ENCODE measurements at regions not wholly inside any gene's neighbourhood (a gene's known extent, or its start where the extent isn't known, plus 50 kb on each side); places are given as distances from the start of the nearest gene placed in this dataset.

GRCh38 chr5:4773827-4774317, 366.3 kb upstream of the ADAMTS16 start:
- Histone ChIP-seq H3K9me3 (no peaks in the 10 kb centered on the region), H3K27ac (no peak overlapping the region), H3K4me3 (no peak overlapping the region), H3K4me1 (no peaks in the 10 kb centered on the region), H3K36me3 (no peaks in the 10 kb centered on the region), H3K27me3 (no peaks in the 10 kb centered on the region)
- no peak for DNase-seq (ENCODE audit: extremely low spot score in 2 of 2)
- intact Hi-C loops (cut with DNase I) = no loop called here
- TF ChIP-seq CTCF (IDR thresholded peaks at IDR 0.05) (no peak), POLR2AphosphoS5 (IDR thresholded peaks at IDR 0.05; ENCODE audit: insufficient read depth in 1 of 2, low read depth in 1 of 2) (no peak), POLR2A (IDR thresholded peaks at IDR 0.05) (no peak)

GRCh38 chr5:4777435-4777834, 362.7 kb upstream of the ADAMTS16 start:
- intact Hi-C loops (cut with DNase I) = no loop called here
- Histone ChIP-seq H3K27me3 (no peaks in the 10 kb centered on the region), H3K27ac (no peak overlapping the region), H3K9me3 (no peaks in the 10 kb centered on the region), H3K4me1 (no peaks in the 10 kb centered on the region), H3K36me3 (no peaks in the 10 kb centered on the region), H3K4me3 (no peak overlapping the region)
- TF ChIP-seq POLR2AphosphoS5 (IDR thresholded peaks at IDR 0.05; ENCODE audit: insufficient read depth in 1 of 2, low read depth in 1 of 2) (no peak), CTCF (IDR thresholded peaks at IDR 0.05) (no peak), POLR2A (IDR thresholded peaks at IDR 0.05) (no peak)
- no peak for DNase-seq (ENCODE audit: extremely low spot score in 2 of 2)

- H3K27me3 ChIP-seq = no peaks in the 10 kb centered on the region
- H3K27ac ChIP-seq = no peak overlapping the region
- no peak for TF ChIP-seq POLR2AphosphoS5 (IDR thresholded peaks at IDR 0.05; ENCODE audit: insufficient read depth in 1 of 2, low read depth in 1 of 2)
- no peak for TF ChIP-seq POLR2A (IDR thresholded peaks at IDR 0.05)
- no peak for TF ChIP-seq CTCF (IDR thresholded peaks at IDR 0.05)
- no peaks in the 10 kb centered on the region for H3K4me1 ChIP-seq
- H3K4me3 ChIP-seq = no peak overlapping the region
- DNase-seq (ENCODE audit: extremely low spot score in 2 of 2) = no peak
- intact Hi-C loops (cut with DNase I) = no loop called here
- no peaks in the 10 kb centered on the region for H3K9me3 ChIP-seq
- H3K36me3 ChIP-seq = no peaks in the 10 kb centered on the region
Observed at GRCh38 chr5:4780633-4781032, 359.5 kb upstream of the ADAMTS16 start.

GRCh38 chr5:4781299-4781698, 358.8 kb upstream of the ADAMTS16 start:
- no peak for TF ChIP-seq POLR2A (IDR thresholded peaks at IDR 0.05)
- TF ChIP-seq CTCF (IDR thresholded peaks at IDR 0.05) = no peak
- no peak for TF ChIP-seq POLR2AphosphoS5 (IDR thresholded peaks at IDR 0.05; ENCODE audit: insufficient read depth in 1 of 2, low read depth in 1 of 2)
- H3K36me3 ChIP-seq = no peaks in the 10 kb centered on the region
- DNase-seq (ENCODE audit: extremely low spot score in 2 of 2) = no peak
- no peaks in the 10 kb centered on the region for H3K4me1 ChIP-seq
- intact Hi-C loops (cut with DNase I) = no loop called here
- H3K27me3 ChIP-seq = no peaks in the 10 kb centered on the region
- H3K9me3 ChIP-seq = no peaks in the 10 kb centered on the region
- no peak overlapping the region for H3K4me3 ChIP-seq
- H3K27ac ChIP-seq = no peak overlapping the region

- Histone ChIP-seq H3K27me3 (no peaks in the 10 kb centered on the region), H3K27ac (no peak overlapping the region), H3K4me1 (no peaks in the 10 kb centered on the region), H3K4me3 (no peak overlapping the region), H3K9me3 (no peaks in the 10 kb centered on the region), H3K36me3 (no peaks in the 10 kb centered on the region)
- intact Hi-C loops (cut with DNase I) = no loop called here
- TF ChIP-seq CTCF (IDR thresholded peaks at IDR 0.05) (no peak), POLR2AphosphoS5 (IDR thresholded peaks at IDR 0.05; ENCODE audit: insufficient read depth in 1 of 2, low read depth in 1 of 2) (no peak), POLR2A (IDR thresholded peaks at IDR 0.05) (no peak)
- DNase-seq (ENCODE audit: extremely low spot score in 2 of 2) = no peak
Observed at GRCh38 chr5:4785971-4786370, 354.2 kb upstream of the ADAMTS16 start.
